RWPE1 (cell line): ENCODE measurements at regions not wholly inside any gene's neighbourhood (a gene's known extent, or its start where the extent isn't known, plus 50 kb on each side); places are given as distances from the start of the nearest gene placed in this dataset.

Experiments used
- CTCF ChIA-PET: fragments of 350-600 bp; sonication (Branson Sonifier 250); formaldehyde crosslinking; extraction: SDS; loops from one replicate; lab custom pipeline; 2021; lab: Yijun Ruan, JAX
- POLR2A ChIA-PET: fragments of 400-600 bp; formaldehyde crosslinking; extraction: SDS; loops from one replicate; lab custom pipeline; 2020; ENCODE audit warnings: antibody characterized with exemption; ENCODE audit not compliant: low non-redundant PET; lab: Yijun Ruan, JAX
- DNase-seq: peaks from one replicate; pipeline ENCODE4 v3.0.0; 2012; ENCODE audit warnings: low spot score
- H3K27ac ChIP-seq: fragments of 450-650 bp; 2 replicates; pipeline ENCODE4 v1.5.1; 2017
- CTCF ChIP-seq: fragments of 450-650 bp; conservative IDR thresholded peaks from 2 replicates; pipeline ENCODE4 v1.5.1; 2017; ENCODE audit warnings: low read depth, mild to moderate bottlenecking

GRCh38 chr2:175463169-175463568 lies 281.7 kb upstream of the ATP5MC3 start:
- ChIA-PET POLR2A (no interaction called here), CTCF (interaction anchor here (0.6 kb wide), 1 partner anchor 935 kb away, joined by 3 read pairs; no protein-coding TSS in a partner anchor)
- no peak overlapping the region for H3K27ac ChIP-seq

GRCh38 chr2:175462246-175462645 lies 280.7 kb upstream of the ATP5MC3 start:
- no peak overlapping the region for H3K27ac ChIP-seq
- ChIA-PET CTCF (no interaction called here), POLR2A (no interaction called here)
- TF ChIP-seq CTCF: no peak
- no peak for DNase-seq

More at GRCh38 chr2:175463169-175463568, 281.7 kb upstream of the ATP5MC3 start:
- TF ChIP-seq CTCF: no peak
- no peak for DNase-seq

- TF ChIP-seq CTCF: no peak
- ChIA-PET POLR2A (no interaction called here), CTCF (no interaction called here)
- DNase-seq: no peak
- no peak overlapping the region for H3K27ac ChIP-seq
Measured at GRCh38 chr2:175461839-175462238, 280.3 kb upstream of the ATP5MC3 start.

- POLR2A ChIA-PET: no interaction called here
- DNase-seq: no peak
- TF ChIP-seq CTCF: no peak
- CTCF ChIA-PET: interaction anchor here (0.5 kb wide), 1 partner anchor 143 kb away, joined by 3 read pairs; no protein-coding TSS in a partner anchor
- H3K27ac ChIP-seq: no peak overlapping the region
Measured at GRCh38 chr2:175457895-175458448, 276.5 kb upstream of the ATP5MC3 start.

- ChIA-PET POLR2A (no interaction called here), CTCF (no interaction called here)
- DNase-seq: no peak
Measured at GRCh38 chr2:175454953-175455389, 273.5 kb upstream of the ATP5MC3 start.

GRCh38 chr2:175450029-175450760 lies 268.7 kb upstream of the ATP5MC3 start:
- TF ChIP-seq CTCF: no peak
- POLR2A ChIA-PET: no interaction called here
- CTCF ChIA-PET: no interaction called here
- DNase-seq: no peak
- no peak overlapping the region for H3K27ac ChIP-seq

More at GRCh38 chr2:175454953-175455389, 273.5 kb upstream of the ATP5MC3 start:
- no peak for TF ChIP-seq CTCF
- H3K27ac ChIP-seq: no peak overlapping the region
